GM19397 (cell line): ENCODE measurements at regions not wholly inside any gene's neighbourhood (a gene's known extent, or its start where the extent isn't known, plus 50 kb on each side); places are given as distances from the start of the nearest gene placed in this dataset.
"Not testable (repeated sequence)": the region's sequence is repeated elsewhere in the genome, so short reads cannot be mapped to it uniquely, and the experiment has no call there.

Source experiments
- ATAC-seq: cut with Tn5 transposase; IDR thresholded peaks from one replicate; pipeline ENCODE4 v1.9.1; 2021; ENCODE audit warnings: mild to moderate bottlenecking, moderate library complexity; ENCODE audit not compliant: unreplicated experiment

DNA sequence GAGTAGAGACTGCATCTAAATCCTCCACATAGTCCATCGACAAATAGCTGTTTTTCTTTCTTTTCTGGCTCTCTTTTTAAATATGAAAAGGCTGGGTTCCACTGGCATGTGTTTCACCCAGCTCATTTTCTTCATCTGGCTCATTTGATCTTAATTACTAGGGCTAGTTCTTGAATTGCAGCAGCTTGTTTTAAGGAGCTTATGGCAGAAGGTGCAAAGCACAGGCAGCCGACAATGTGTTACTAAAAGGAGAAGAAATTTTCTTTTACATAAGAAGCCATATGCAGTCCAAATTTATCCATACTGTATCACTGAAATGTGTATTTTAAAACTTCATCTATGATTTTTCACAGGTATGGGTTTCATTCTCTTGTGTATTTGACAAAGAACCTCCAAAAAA, 205.6 kb upstream of the PTER start:
- ATAC-seq = no peak

DNA sequence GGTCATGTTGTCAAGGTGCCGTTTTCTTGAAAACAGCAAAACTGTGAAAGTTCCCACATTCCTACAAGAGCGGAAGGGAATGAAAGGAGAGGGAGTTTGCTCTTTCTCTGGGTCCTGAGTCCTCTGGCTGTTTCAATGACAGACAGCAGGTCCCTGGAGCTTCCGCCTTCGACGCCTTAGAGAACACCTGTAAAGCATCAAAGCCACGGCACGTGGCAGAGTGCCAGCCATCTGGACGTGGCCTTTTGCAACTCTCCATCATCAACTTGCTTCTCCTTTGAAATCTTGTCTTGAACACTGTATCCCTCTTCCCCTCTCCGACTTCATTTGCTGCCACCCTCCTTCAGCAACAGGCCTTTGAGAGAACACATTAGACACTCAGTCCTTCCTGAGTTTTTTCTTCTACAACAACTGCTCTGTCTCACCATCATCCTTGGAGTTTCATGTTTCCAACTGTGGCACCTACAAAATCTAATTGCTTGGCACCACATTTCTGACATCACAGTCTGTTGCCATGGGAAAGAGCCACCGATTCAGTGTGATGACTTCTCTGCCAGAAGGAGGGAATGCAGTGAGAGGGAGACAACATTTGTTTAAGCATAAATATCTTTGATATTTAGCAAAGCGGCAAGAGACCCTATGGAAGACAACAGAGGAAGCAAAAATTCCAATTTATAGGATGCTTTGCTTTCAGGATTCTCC, 204.9 kb upstream of the PTER start:
- ATAC-seq = no peak

DNA sequence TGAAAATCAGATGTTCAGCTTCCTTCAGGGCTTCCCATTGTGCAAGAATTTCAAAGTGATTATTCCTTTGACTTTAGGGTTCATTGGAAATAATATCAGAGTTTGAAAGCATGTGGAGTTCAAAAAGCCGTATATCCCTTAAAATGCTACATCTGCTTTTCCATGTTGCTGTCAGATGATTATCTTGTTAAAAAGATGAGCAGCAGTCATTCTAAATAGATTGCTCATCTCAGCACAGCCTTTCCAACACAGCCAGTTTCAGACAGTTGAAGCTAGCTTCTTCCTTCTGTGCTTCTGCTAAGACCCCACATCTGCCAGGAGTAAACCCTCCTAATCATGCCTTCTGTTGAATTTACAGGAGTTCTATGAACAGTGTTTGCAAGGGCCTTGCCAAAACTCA, 204.4 kb upstream of the PTER start:
- ATAC-seq = no peak

DNA sequence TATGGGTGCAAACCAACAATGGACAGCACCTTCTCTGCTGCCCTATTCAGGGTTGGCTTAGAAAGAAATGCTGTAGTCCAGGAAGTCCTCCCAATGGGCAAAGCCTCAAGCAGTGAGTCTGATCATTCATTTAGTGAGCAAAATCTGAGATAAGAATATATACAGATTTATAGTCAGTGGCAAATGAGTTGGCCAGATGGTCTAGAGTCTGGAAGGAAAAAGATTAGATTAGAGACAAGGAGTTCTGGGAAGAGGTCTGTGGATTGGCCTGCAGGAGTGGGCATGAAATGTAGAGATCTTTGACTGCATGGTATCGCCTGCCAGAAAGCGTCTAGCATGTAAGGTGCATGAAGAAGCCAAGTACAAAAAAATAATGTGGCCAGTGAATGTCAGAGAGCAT, 201.9 kb upstream of the PTER start:
- no peak for ATAC-seq

DNA sequence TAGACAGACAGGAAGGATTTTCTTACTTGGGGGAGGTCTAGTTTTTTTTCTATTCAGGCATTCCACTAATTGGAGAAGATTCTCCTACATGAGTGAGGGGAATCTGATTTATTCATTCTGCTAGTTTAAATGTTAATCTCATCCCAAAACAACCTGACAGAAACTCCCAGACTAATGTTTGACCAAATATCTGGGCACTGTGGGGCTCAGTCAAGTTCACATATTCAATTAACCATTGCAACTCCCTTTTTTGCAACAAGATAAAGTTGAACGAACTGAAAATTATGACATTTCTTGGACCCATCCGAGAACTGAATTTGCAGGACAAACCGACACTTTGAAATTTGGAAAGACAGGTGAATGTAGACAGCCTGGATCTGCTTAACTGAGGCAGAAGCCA, 194.4 kb upstream of the PTER start:
- ATAC-seq = no peak

DNA sequence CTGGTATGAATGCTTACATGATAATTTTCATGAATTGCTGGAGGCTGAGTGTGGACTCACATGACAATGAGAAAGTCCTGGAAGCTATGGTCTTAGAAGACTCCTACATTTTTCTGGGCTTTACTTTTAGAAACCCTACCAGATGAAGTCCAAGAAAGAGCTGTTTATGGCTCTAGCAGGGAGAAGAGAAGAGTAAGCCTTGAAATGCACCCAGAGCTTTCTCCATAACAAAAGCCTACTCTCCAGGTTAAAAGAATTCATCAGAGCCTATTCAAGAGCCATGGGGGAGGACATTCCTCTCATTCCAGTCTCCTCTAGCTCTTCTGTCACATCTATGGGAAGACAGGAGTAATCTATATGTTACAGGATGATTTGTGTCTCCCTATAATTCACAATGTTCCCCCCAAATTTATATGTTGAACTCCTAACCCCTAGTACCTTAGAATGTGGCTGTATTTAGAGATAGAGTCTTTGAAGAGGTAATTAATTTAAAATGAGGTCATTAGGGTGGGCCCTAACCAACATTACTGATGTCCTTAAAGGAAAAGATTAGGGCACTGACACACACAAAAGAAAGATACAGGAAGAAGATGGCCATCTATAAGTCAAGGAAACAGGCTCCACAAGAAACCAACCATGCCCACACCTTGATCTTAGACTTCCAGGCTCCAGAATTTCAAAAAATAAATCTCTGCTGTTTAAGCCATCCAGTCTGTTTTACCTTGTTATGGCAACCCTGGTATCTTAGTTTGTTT, 193.8 kb upstream of the PTER start:
- ATAC-seq = no peak

DNA sequence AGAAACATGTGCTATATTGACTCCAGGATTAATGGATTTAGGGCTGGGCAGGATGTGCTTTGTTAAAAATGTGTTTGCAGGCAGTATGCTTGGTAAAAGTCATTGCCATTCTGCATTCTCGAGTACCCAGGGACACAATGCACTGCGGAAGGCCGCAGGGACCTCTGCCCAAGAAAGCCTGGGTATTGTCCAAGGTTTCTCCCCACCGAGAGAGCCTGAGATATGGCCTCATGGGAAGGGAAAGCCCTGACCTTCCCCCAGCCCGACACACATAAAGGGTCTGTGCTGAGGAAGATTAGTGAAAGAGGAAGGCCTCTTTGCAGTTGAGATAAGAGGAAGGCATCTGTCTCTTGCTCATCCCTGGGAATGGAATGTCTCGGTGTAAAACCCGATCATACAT, 186.7 kb upstream of the PTER start:
- ATAC-seq = not testable (repeated sequence)

DNA sequence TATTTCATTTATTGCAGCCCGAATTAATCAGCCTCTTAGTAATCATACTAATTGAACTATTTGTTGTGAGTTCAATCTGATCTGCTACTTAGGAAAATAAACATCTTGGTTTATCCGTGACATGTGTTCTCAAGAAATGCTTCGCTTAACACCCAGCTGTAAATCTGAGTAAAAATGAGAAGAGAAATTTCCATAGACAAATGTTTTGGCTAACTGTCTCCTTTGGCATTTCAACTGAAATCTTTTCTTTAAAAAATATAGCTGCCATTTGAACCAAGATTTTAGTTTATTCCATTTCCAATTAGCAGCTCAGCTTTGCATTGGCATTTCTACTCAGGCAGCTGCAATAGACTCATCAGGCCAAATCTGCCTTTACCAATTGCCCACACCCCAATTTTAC, 180.5 kb upstream of the PTER start:
- ATAC-seq = no peak

DNA sequence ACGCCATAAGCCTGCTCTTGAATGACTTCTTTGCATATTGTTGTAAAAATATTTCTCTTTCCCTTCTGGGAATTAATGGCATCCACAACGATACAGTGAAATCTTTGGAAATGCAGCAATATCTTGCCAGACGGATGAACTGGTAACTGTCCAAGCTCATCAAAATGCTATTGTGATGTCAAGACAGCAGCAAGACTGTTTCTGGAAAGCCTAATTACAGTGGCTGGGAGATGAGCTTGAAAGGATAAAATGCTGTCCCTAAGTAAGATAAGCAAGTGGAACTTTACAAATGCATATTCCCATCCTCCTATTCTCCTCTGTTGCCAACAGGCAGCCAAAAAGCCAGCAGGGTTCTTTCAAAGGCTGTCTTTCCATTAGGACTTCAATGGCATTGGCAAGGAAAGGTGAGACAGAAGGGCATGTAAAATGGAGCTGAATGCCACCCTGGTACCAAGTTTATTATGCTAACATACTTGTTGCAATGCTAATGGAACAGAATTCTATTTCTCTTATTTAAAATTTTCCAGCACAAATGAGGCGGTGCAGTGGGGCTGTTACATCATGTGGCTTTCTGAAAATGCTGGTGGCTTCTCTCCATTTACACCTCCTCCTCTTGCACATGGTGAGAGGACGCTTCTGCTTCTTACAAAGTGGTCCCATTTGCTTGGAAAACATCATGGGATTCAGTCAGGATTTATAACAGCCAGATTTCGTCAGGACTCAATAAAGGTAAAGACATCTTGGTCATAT, 178.3 kb upstream of the PTER start:
- no peak for ATAC-seq

DNA sequence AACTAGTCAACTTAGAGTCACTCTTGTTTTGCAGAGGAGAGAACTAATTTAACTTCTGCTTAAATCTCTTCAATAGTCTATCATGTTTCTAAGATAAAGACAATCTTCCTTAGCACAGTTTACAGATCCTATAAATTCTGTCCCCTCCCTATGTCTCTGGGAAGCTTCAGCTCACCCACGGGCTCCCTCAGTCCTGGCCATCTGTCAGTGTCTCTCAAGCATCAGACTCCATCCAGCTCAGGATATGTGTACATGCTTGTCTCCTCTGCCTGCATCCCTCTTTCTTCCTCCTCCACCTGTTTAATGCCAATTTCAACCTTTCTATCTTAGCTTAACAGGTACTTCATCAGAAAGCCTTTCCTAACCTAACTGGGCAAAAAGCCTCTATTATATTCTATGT, 177.1 kb upstream of the PTER start:
- no peak for ATAC-seq

DNA sequence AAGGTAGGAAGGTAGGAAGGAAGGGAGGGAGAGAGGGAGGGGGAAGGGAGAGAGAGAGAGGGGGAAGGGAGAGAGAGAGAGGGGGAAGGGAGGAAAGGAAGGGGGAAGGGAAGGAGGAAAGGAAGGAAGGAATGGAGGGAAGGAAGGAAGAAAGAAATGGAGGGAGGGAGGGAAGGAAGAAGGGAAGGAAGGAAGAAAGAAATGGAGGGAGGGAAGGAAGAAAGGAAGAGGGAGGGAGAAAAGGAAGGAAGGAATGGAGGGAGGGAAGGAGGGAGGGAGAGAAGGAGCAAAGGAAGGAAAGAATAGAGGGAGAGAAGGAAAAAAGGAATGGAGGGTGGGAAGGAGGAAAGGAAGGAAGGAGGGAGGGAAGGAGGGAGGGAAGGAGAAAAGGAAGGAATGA, 176.4 kb upstream of the PTER start:
- ATAC-seq = no peak

DNA sequence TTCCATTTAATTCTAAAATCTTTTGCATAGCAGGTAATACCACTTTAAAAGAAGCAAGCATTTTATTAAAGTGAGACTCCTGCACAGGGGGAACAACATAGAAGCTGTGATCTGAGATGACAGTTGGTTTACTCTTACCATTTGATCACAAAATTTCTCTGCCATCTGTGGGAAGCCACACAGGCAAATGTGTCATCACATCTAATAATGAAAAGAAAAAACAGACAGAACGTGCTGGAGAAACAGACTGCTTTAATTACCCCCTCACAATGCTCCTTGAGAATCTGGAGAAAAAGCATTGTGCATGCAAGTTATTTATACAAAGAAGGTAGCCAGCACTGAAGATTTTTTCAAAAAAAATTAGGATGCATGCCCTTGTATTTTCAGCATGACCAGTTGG, 165.2 kb upstream of the PTER start:
- no peak for ATAC-seq

DNA sequence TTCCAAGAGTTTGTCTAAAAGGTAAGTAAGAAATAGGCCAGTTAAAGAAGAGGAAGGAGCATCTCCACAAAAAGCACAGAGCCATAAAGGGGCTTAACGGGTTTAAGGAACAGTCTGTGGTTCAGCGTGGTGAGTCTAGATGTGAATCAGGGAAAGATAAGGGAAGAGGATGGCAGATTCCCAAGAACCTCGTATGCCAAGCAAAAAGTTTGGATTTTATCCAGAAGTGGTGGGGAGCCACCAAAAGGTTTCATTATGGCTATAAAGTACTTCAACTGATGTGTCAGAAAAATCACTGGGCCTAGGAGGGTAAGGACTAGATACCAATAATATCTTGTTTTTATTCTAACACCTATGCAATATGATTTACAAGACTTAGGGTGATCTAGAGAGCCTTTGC, 161.9 kb upstream of the PTER start:
- no peak for ATAC-seq

DNA sequence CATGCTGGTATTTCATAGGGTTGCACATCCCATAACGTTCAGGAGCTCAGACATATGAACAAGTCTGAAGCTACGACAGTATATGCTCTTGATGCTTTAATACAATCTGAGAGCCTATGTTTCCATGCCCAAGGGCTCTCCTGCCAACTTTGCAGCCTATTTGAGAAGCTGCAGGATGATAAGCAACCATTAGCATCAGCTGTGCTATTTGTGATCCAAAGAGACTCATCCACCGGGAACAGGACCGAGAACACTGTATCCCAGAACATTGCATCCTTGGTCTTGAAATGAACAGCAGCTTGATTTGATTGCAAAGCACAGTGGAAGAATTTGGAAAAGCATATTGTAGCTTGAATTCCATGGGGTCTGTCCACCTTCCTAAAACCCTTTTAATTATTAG, 156.2 kb upstream of the PTER start:
- ATAC-seq = no peak

DNA sequence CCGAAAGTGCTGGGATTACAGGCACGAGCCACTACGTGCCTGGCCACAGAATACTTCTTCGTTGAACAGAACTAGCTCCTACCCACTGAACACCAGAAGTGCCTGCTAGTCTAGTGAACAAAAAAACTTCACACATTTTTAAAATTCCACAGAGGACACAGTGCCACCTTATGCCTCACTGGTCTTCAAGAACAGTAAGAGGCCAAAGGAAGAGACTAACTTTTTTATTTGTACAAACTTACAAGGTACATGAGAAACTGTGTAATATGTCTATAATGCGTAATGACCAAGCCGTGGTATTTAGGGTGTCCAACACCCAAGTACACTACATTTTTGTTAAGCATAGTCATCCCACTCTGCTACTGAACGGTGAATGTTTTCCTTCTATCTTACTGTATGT, 144.4 kb upstream of the PTER start:
- no peak for ATAC-seq

DNA sequence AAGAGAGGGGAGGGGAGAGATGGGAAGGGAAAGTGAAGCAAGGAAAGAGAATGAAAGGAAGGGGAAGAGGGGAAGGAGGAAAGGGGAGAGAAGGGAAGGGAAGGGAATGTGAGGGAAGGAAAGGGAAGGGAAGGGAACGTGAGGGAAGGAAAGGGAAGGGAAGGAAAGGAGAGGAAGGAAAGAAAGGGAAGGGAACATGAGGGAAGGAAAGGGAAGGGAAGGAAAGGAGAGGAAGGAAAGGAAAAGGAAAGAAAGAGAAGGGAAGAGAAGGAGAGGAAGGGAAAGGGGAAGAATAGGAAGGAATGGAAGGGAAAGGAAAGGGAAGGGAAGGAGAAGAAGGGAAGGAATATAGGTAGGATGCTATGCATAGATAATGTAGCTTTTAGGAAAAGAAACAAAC, 139.7 kb upstream of the PTER start:
- ATAC-seq = no peak

DNA sequence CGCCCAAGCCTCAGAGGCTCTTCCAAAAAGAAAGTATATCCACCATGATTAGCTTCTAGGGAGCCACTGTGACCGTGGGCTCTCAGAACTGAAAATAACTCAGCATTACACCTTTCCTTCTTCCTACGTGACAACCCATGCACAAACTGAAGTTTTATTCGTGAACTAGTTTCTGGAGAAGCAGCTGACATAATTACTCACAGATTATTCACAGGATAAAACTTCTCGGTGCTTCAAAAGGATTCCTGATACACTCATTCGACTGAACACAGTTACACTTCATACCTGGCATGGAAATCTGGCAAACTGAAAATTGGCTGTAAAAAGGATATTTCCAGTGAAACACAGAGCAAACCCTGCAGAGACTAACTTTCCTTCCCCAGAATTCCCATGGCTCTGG, 139.2 kb upstream of the PTER start:
- ATAC-seq = no peak

DNA sequence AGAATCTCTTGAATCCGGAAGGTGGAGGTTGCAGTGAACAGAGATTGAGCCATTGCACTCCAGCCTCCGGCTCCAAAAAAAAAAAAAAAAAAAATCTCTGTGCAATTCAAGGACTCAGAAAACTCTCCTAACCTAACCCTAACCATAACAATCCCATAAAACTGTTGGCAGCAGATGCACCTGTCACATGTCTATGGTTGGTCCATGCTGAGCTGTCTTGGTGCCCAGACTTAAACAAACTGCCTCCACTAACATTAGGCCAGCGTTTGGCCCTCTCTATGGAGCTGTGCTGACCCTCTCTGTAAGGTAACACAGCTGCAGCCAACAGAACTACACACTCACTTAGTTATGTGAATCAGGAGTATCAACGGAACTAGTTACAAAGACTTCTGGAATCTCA, 132.5 kb upstream of the PTER start:
- ATAC-seq = no peak

DNA sequence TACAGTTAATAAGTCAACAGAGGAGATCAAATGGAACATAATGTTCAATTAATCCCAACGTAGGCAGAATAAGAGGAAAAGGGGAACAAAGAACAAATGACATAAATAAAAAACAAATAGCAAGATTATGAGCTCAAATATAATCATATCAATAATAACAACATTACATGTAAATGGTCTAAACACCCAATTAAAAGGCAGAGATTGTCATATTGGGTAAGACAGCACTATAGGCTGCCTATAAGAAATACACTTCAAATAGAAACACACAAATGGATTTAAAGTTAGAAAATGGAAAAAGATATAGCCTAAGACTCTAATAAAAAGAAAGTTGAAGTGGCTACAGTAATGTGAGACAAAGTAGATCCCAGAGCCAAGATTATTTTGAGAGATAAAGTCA, 126.4 kb upstream of the PTER start:
- no peak for ATAC-seq

DNA sequence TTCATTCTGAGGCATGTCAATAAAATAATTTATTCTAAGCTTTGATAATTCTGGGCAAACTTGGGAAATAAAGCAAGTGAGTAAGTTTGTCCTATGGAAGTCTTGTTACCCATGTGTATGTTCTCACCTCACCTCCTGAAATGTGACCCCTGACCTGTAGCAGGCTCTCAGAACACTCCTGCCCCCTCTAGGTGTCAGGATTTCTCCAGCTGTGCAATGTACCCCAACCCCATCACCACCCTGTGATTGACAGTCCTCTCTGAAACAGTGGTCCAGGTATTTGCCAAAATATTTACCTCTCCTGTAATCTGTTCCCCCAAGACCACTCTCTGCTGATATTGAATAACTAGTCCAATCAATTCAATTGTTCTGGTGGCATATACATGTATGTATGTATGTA, 122.6 kb upstream of the PTER start:
- no peak for ATAC-seq

DNA sequence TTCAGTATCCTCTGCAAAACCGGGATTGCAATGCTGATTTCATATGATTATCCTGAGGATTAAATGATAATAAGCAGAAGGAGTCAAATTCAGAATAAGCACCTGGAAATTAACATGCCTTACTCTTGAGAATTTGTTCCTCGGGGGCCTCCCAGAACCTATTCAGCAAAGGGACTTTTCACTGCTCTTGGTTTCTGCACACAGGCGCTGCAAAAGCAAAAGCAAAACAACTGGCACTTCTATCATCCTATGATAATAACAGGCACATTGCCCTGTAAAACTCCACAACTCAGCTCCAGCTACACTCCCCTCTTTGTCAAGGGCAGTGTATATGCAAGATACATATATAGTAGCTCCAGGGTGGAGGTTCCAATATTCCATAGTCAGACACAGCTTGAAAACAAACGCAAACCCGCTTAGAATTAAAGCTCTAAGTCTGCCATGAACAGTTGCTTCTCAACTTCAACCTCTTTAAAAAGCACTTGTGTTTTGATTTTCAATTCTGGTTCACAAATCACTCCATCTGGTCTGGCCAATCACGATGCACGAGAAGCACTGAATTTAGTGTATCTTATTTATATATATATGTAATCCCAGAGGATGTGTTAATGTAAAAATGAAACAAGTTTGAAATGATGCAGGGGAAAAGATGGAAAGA, 119.9 kb upstream of the PTER start:
- ATAC-seq = no peak

DNA sequence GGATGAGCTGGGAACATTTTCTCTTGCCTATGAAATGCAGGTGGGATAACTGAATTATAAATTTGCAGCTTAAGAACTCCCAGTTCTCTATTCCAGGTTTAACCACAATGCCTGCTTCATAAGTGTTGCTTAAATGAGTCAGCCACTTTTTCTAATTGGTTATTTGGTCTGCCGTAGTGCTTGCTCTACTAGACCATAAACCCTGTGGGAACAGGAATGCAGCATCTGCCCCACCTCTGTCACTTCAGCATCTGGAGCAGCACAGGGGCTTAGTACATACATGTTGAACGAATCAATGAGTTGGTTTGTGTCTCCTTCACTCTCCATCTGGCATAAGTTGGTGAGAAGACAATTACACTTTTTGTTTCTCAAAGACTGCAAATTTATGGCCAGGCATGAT, 95.2 kb upstream of the PTER start:
- ATAC-seq = no peak
